ENCODE measurements at regions not wholly inside any gene's neighbourhood (a gene's known extent, or its start where the extent isn't known, plus 50 kb on each side); places are given as distances from the start of the nearest gene placed in this dataset.
"Not testable (repeated sequence)": the region's sequence is repeated elsewhere in the genome, so short reads cannot be mapped to it uniquely, and the experiment has no call there.

GRCh38 chr2:234719116-234719716 is 222.3 kb upstream of the ARL4C start:
- DNase-seq: no peak

- DNase-seq: no peak
Measured at GRCh38 chr2:234716271-234716670, 219.4 kb upstream of the ARL4C start.

- DNase-seq: no peak
Measured at GRCh38 chr2:234715671-234716250, 218.9 kb upstream of the ARL4C start.

GRCh38 chr2:234714711-234715110 is 217.8 kb upstream of the ARL4C start:
- no peak for DNase-seq

- DNase-seq: no peak
Measured at GRCh38 chr2:234712421-234712935, 215.6 kb upstream of the ARL4C start.

- DNase-seq: no peak
Measured at GRCh38 chr2:234711308-234711707, 214.4 kb upstream of the ARL4C start.

GRCh38 chr2:234710587-234710986 is 213.7 kb upstream of the ARL4C start:
- no peak for DNase-seq

GRCh38 chr2:234710066-234710465 is 213.2 kb upstream of the ARL4C start:
- no peak for DNase-seq

GRCh38 chr2:234708717-234709116 is 211.8 kb upstream of the ARL4C start:
- no peak for DNase-seq

- DNase-seq: no peak
Measured at GRCh38 chr2:234708091-234708683, 211.3 kb upstream of the ARL4C start.

- no peak for DNase-seq
Measured at GRCh38 chr2:234706086-234706485, 209.2 kb upstream of the ARL4C start.

GRCh38 chr2:234705108-234705507 is 208.2 kb upstream of the ARL4C start:
- no peak for DNase-seq

- DNase-seq: no peak
Measured at GRCh38 chr2:234703258-234703657, 206.4 kb upstream of the ARL4C start.

GRCh38 chr2:234702731-234703225 is 205.9 kb upstream of the ARL4C start:
- DNase-seq: no peak

- DNase-seq: no peak
Measured at GRCh38 chr2:234701841-234702240, 205.0 kb upstream of the ARL4C start.

- DNase-seq: no peak
Measured at GRCh38 chr2:234701421-234701820, 204.5 kb upstream of the ARL4C start.

- no peak for DNase-seq
Measured at GRCh38 chr2:234699456-234699855, 202.6 kb upstream of the ARL4C start.

- DNase-seq: not testable (repeated sequence)
Measured at GRCh38 chr2:234697300-234697876, 200.5 kb upstream of the ARL4C start.

GRCh38 chr2:234695981-234696380 is 199.1 kb upstream of the ARL4C start:
- no peak for DNase-seq

- no peak for DNase-seq
Measured at GRCh38 chr2:234694244-234695013, 197.5 kb upstream of the ARL4C start.

GRCh38 chr2:234693681-234694190 is 196.9 kb upstream of the ARL4C start:
- DNase-seq: not testable (repeated sequence)

- DNase-seq: not testable (repeated sequence)
Measured at GRCh38 chr2:234693191-234693590, 196.3 kb upstream of the ARL4C start.
